AG04450 (cell line): ENCODE measurements at regions not wholly inside any gene's neighbourhood (a gene's known extent, or its start where the extent isn't known, plus 50 kb on each side); places are given as distances from the start of the nearest gene placed in this dataset.

Experiments
- CTCF ChIA-PET: fragments of 300-600, 350-600 bp; formaldehyde crosslinking; extraction: SDS; loops from one replicate; lab custom pipeline; 2022; ENCODE audit warnings: antibody characterized with exemption, inconsistent platforms; lab: Charles Lee
- POLR2A ChIA-PET: fragments of 350-600 bp; formaldehyde crosslinking; extraction: SDS; loops from one replicate; lab custom pipeline; 2021; ENCODE audit warnings: antibody characterized with exemption, inconsistent platforms; lab: Yijun Ruan, JAX
- DNase-seq: peaks from one replicate; pipeline ENCODE4 v3.0.0-alpha.2; 2011; ENCODE audit warnings: low read depth, low spot score
- H3K27ac ChIP-seq: one replicate; pipeline ENCODE4 v1.5.1; 2012; ENCODE audit warnings: low read depth, low read length, control low read depth
- H3K27me3 ChIP-seq: one replicate; pipeline ENCODE4 v1.6.0; 2012; ENCODE audit warnings: low read length; ENCODE audit not compliant: control insufficient read depth, insufficient read depth
- H3K4me3 ChIP-seq: 2 replicates; pipeline ENCODE4 v1.5.1; 2011; ENCODE audit warnings: mild to moderate bottlenecking, low read depth, low read length, control low read depth
- H3K9me3 ChIP-seq: 2 replicates; pipeline ENCODE4 v1.5.1; 2012; ENCODE audit warnings: low read length; ENCODE audit not compliant: control insufficient read depth, insufficient read depth
- TF ChIP-seq, protein P1 (sequence below): IDR thresholded peaks from 2 replicates; pipeline ENCODE4 v1.5.1; 2011; ENCODE audit warnings: low read depth, low read length, control low read depth, inconsistent platforms

- no peak overlapping the region for H3K4me3 ChIP-seq
- no peaks in the 10 kb centered on the region for H3K9me3 ChIP-seq
- POLR2A ChIA-PET: no interaction called here
- no peak overlapping the region for H3K27ac ChIP-seq
- DNase-seq: no peak
- TF ChIP-seq, protein P1, sequence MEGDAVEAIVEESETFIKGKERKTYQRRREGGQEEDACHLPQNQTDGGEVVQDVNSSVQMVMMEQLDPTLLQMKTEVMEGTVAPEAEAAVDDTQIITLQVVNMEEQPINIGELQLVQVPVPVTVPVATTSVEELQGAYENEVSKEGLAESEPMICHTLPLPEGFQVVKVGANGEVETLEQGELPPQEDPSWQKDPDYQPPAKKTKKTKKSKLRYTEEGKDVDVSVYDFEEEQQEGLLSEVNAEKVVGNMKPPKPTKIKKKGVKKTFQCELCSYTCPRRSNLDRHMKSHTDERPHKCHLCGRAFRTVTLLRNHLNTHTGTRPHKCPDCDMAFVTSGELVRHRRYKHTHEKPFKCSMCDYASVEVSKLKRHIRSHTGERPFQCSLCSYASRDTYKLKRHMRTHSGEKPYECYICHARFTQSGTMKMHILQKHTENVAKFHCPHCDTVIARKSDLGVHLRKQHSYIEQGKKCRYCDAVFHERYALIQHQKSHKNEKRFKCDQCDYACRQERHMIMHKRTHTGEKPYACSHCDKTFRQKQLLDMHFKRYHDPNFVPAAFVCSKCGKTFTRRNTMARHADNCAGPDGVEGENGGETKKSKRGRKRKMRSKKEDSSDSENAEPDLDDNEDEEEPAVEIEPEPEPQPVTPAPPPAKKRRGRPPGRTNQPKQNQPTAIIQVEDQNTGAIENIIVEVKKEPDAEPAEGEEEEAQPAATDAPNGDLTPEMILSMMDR: no peak
- CTCF ChIA-PET: no interaction called here
- no peaks in the 10 kb centered on the region for H3K27me3 ChIP-seq
These were observed 658.4 kb upstream of the MBL2 start for GRCh38 chr10:53430974-53431373.

DNA sequence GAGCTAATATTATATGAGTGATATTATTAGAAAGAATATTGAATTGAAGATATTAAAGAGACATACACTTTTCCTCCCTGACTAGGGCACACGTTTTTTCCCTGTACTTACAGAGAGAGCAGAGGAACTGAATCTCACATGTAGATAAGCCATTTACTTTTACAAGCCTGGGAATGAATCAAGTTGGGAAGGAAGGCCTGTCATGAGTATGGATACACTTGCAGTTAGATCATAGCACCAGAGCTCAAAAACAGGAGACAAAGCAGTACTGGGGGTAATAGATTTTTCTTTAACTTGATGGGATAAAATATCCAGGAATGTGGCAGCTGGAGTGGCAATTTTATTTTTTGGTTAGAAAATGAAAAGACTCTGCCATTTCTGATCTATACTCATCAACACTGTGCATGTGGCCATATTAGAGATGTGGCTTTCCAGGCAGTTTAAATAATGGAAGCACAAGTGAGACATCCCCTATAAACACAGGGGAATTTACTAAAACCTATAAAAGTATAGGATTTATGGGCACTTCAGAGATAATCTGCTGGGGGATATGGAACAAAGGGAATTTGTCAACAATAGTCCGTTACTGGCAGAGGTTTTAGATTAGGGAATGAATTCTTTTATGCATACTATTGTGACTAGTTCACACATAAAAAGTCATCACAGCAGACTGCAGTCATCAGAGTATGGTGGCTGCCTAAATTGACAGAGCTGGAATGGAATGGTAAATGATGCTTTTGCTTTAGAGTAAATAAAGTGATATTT is 657.7 kb upstream of the MBL2 start:
- CTCF ChIA-PET: no interaction called here
- TF ChIP-seq, protein P1: no peak
- POLR2A ChIA-PET: no interaction called here
- no peak overlapping the region for H3K4me3 ChIP-seq
- no peak overlapping the region for H3K27ac ChIP-seq
- DNase-seq: no peak
- no peaks in the 10 kb centered on the region for H3K27me3 ChIP-seq
- no peaks in the 10 kb centered on the region for H3K9me3 ChIP-seq

DNA sequence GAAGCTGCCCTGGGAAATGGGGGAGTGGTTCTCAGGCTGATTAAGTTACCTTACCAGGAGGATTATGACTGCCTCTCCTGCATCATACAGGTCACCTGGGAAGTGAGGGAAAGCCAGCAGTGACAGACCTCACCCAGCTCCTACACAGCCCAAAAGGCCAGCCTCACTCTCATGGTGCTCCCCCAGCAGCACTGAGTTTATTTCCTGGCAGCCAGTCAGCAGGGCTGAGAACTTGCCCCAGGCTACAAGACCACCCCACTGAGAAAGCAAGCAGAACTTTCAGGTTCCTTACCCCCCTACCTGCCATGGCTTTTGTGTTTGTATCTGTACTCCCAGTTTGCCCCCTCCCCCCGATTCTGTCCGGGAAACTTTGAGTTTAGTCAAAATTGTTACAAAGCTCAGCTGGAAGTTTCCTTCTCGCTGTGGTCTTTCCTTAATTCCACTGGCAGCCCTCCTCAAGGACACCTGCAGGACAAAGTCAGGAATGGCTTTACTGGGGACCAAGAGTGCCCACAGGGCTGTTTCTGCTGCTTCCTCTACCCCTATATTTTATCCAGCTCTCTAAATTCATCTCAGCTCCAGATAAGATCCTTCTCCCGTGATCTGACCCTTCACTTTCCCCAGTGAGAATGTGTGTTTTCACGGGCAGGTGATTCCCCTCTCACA is 649.8 kb upstream of the MBL2 start:
- TF ChIP-seq, protein P1: no peak
- H3K9me3 ChIP-seq: no peaks in the 10 kb centered on the region
- ChIA-PET CTCF (interaction anchor here (0.6 kb wide), 2 partner anchors 16 to 85 kb away, joined by 5 read pairs; no protein-coding TSS in a partner anchor), POLR2A (no interaction called here)
- H3K27ac ChIP-seq: no peak overlapping the region
- DNase-seq: no peak
- H3K4me3 ChIP-seq: no peak overlapping the region
- H3K27me3 ChIP-seq: no peaks in the 10 kb centered on the region

GRCh38 chr10:53412651-53413050 is 640.1 kb upstream of the MBL2 start:
- POLR2A ChIA-PET: no interaction called here

More at GRCh38 chr10:53412651-53413050, 640.1 kb upstream of the MBL2 start:
- Histone ChIP-seq H3K27me3 (no peaks in the 10 kb centered on the region), H3K27ac (no peak overlapping the region), H3K4me3 (no peak overlapping the region), H3K9me3 (no peaks in the 10 kb centered on the region)
- TF ChIP-seq, protein P1: no peak
- CTCF ChIA-PET: no interaction called here
- no peak for DNase-seq
